Keratinocyte (primary cell): ENCODE measurements at regions not wholly inside any gene's neighbourhood (a gene's known extent, or its start where the extent isn't known, plus 50 kb on each side); places are given as distances from the start of the nearest gene placed in this dataset.

Experiments
- DNase-seq: peaks from one replicate; pipeline ENCODE4 v3.0.0-alpha.2; 2011; ENCODE audit warnings: low read depth, missing footprints, low spot score
- FAIRE-seq: peaks from 2 replicates; lab custom pipeline; 2011; peaks lifted over from hg19 to GRCh38; lab: Jason Lieb, UNC
- H2AFZ ChIP-seq: 2 replicates; pipeline ENCODE4 v1.6.0; 2012; ENCODE audit warnings: low read length, control low read depth, inconsistent platforms; ENCODE audit not compliant: control insufficient read depth
- H3K27ac ChIP-seq: 2 replicates; pipeline ENCODE4 v1.5.1; 2011; ENCODE audit warnings: low read length; ENCODE audit not compliant: control insufficient read depth, insufficient read depth
- H3K27me3 ChIP-seq: 3 replicates; pipeline ENCODE4 v1.6.0; 2011; ENCODE audit warnings: low read length; ENCODE audit not compliant: control insufficient read depth, insufficient read depth; ENCODE audit errors: extremely low read depth
- H3K36me3 ChIP-seq, 2 experiments: 2 replicates in 1 of 2; 3 replicates in 1 of 2; pipeline ENCODE4 v1.5.1; 2011; ENCODE audit warnings: low read length in 2 of 2, mild to moderate bottlenecking in 1 of 2; ENCODE audit not compliant: control insufficient read depth in 2 of 2, insufficient read depth in 2 of 2; ENCODE audit errors: extremely low read depth in 1 of 2
- H3K4me1 ChIP-seq: 3 replicates; pipeline ENCODE4 v1.5.1; 2011; ENCODE audit warnings: low read length; ENCODE audit not compliant: control insufficient read depth, insufficient read depth; ENCODE audit errors: extremely low read depth
- H3K4me2 ChIP-seq: 3 replicates; pipeline ENCODE4 v1.6.0; 2011; ENCODE audit warnings: low read depth, low read length; ENCODE audit not compliant: control insufficient read depth, insufficient read depth; ENCODE audit errors: extremely low read depth
- H3K4me3 ChIP-seq, 3 experiments: fragments of 200-600 bp in 1 of 3; sonication (generic) in 1 of 3; 2 replicates in 2 of 3; 3 replicates in 1 of 3; pipeline ENCODE4 v1.5.1; 2011 to 2016; ENCODE audit warnings: low read length in 3 of 3, mild to moderate bottlenecking in 3 of 3, control low read depth in 2 of 3, inconsistent platforms in 1 of 3, low read depth in 1 of 3, mixed read lengths in 1 of 3, mixed run types in 1 of 3, moderate library complexity in 1 of 3; ENCODE audit not compliant: control insufficient read depth in 2 of 3, insufficient read depth in 2 of 3; ENCODE audit errors: extremely low read depth in 1 of 3
- H3K79me2 ChIP-seq: 2 replicates; pipeline ENCODE4 v1.6.0; 2012; ENCODE audit warnings: low read length; ENCODE audit not compliant: control insufficient read depth, insufficient read depth
- H3K9ac ChIP-seq: 3 replicates; pipeline ENCODE4 v1.6.0; 2011; ENCODE audit warnings: low read length; ENCODE audit not compliant: control insufficient read depth, insufficient read depth; ENCODE audit errors: extremely low read depth
- H3K9me1 ChIP-seq: 3 replicates; pipeline ENCODE4 v1.6.0; 2011; ENCODE audit warnings: low read length; ENCODE audit not compliant: control insufficient read depth, insufficient read depth; ENCODE audit errors: extremely low read depth
- H3K9me3 ChIP-seq: 2 replicates; pipeline ENCODE4 v1.5.1; 2012; ENCODE audit warnings: low read depth, low read length; ENCODE audit not compliant: control insufficient read depth
- H4K20me1 ChIP-seq: 3 replicates; pipeline ENCODE4 v1.6.0; 2011; ENCODE audit warnings: low read length; ENCODE audit not compliant: control insufficient read depth, insufficient read depth; ENCODE audit errors: extremely low read depth
- EZH2 ChIP-seq: IDR thresholded peaks from one replicate; pipeline ENCODE4 v1.6.1; 2012; ENCODE audit warnings: inconsistent platforms, mild to moderate bottlenecking, low read length, moderate library complexity
- dilution Hi-C: fragments of 300-500 bp; cut with MboI; formaldehyde crosslinking; loops from one replicate; pipeline ENCODE4 v1.7.0; 2020; ENCODE audit warnings: low sequenced_read_pairs; ENCODE audit not compliant: extremely low pct_ligation_motif_present
- TF ChIP-seq, protein P1 (sequence below), 3 experiments: IDR thresholded peaks in 1 of 3; conservative IDR thresholded peaks in 1 of 3; optimal IDR thresholded peaks in 1 of 3; 2 replicates in 2 of 3; 3 replicates in 1 of 3; pipeline versions ENCODE3 to v1.5.1; 2011; ENCODE audit warnings: low read length in 3 of 3, mild to moderate bottlenecking in 3 of 3, moderate library complexity in 2 of 3, control low read depth in 1 of 3, inconsistent platforms in 1 of 3; ENCODE audit not compliant: insufficient read depth in 2 of 3; ENCODE audit errors: extremely low read depth in 1 of 3

DNA sequence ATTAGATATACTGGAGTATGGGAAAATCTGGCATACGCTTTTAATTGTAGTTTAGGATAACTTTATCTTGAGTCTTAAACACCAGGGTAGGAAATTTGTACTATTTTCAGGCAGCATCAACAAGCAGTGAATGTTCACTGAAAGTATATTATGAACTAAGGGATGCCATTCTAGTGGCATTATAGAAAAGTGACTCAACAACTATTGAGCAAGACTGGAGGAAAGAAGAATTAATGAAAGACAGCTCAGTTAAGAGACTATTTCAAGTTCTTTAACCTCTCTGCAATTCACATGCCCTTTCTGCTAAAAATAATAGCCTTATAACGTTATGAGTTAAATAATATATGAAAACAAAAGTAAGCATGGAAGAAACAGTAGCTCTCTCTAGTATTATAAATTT lies 343.1 kb downstream of the FSCB start:
- dilution Hi-C loops = no loop called here
- Histone ChIP-seq H3K9ac (no peak overlapping the region), H3K4me1 (no peaks in the 10 kb centered on the region), H3K27me3 (no peaks in the 10 kb centered on the region), H2AFZ (no peak overlapping the region), H3K27ac (no peak overlapping the region), H3K9me3 (peaks cover 1% of the 10 kb centered on the region), H3K4me3 (no peak overlapping the region), H3K4me2 (no peak overlapping the region), H3K9me1 (no peaks in the 10 kb centered on the region), H3K79me2 (no peaks in the 10 kb centered on the region), H4K20me1 (no peaks in the 10 kb centered on the region), H3K36me3 (no peaks in the 10 kb centered on the region)
- TF ChIP-seq, protein P1, sequence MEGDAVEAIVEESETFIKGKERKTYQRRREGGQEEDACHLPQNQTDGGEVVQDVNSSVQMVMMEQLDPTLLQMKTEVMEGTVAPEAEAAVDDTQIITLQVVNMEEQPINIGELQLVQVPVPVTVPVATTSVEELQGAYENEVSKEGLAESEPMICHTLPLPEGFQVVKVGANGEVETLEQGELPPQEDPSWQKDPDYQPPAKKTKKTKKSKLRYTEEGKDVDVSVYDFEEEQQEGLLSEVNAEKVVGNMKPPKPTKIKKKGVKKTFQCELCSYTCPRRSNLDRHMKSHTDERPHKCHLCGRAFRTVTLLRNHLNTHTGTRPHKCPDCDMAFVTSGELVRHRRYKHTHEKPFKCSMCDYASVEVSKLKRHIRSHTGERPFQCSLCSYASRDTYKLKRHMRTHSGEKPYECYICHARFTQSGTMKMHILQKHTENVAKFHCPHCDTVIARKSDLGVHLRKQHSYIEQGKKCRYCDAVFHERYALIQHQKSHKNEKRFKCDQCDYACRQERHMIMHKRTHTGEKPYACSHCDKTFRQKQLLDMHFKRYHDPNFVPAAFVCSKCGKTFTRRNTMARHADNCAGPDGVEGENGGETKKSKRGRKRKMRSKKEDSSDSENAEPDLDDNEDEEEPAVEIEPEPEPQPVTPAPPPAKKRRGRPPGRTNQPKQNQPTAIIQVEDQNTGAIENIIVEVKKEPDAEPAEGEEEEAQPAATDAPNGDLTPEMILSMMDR (optimal IDR thresholded peaks at IDR 0.05 in 1 of 3, IDR thresholded peaks at IDR 0.05 in 1 of 3, conservative IDR thresholded peaks at IDR 0.05 in 1 of 3; ENCODE audit: extremely low read depth in 1 of 3, insufficient read depth in 2 of 3, low read length in 3 of 3) = no peak
- TF ChIP-seq EZH2 = no peak
- no peak for DNase-seq
- FAIRE-seq = no peak

DNA sequence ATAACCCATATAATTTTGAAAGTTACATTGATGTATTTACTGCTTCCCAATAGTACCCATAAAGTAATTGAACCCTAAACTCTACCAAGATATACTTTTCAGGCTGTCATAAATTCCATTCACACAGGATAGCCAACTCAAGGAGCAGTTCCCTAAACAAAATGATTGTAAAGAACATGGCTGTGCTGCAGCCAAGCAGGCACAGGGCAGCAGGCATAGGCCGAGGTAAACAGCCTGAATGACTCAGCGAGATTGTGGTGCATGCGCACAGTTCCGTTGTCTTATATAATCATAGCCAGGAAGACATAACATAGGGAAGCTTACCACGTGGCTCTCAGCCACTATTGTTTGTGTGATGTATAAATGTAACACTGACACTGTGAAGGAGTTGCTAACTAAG lies 344.9 kb downstream of the FSCB start:
- Histone ChIP-seq H4K20me1 (no peaks in the 10 kb centered on the region), H3K4me3 (no peak overlapping the region), H3K4me2 (no peak overlapping the region), H3K27me3 (no peaks in the 10 kb centered on the region), H3K27ac (no peak overlapping the region), H3K36me3 (no peaks in the 10 kb centered on the region), H3K79me2 (no peaks in the 10 kb centered on the region), H2AFZ (no peak overlapping the region), H3K9ac (no peak overlapping the region), H3K4me1 (no peaks in the 10 kb centered on the region), H3K9me3 (peaks cover 1% of the 10 kb centered on the region), H3K9me1 (no peaks in the 10 kb centered on the region)
- dilution Hi-C loops = no loop called here
- DNase-seq (no peak), FAIRE-seq (no peak)
- TF ChIP-seq, protein P1 (optimal IDR thresholded peaks at IDR 0.05 in 1 of 3, IDR thresholded peaks at IDR 0.05 in 1 of 3, conservative IDR thresholded peaks at IDR 0.05 in 1 of 3; ENCODE audit: extremely low read depth in 1 of 3, insufficient read depth in 2 of 3, low read length in 3 of 3) = no peak
- no peak for TF ChIP-seq EZH2
